NT2/D1 (cell line): ENCODE measurements at regions not wholly inside any gene's neighbourhood (a gene's known extent, or its start where the extent isn't known, plus 50 kb on each side); places are given as distances from the start of the nearest gene placed in this dataset.

Experiments
- YY1 ChIP-seq: IDR thresholded peaks from 2 replicates; pipeline ENCODE4 v1.6.1; 2011; ENCODE audit not compliant: insufficient read length, insufficient read depth
- ZNF274 ChIP-seq: IDR thresholded peaks from 2 replicates; pipeline ENCODE4 v1.6.1; 2011; ENCODE audit warnings: mild to moderate bottlenecking, low read depth, low read length

DNA sequence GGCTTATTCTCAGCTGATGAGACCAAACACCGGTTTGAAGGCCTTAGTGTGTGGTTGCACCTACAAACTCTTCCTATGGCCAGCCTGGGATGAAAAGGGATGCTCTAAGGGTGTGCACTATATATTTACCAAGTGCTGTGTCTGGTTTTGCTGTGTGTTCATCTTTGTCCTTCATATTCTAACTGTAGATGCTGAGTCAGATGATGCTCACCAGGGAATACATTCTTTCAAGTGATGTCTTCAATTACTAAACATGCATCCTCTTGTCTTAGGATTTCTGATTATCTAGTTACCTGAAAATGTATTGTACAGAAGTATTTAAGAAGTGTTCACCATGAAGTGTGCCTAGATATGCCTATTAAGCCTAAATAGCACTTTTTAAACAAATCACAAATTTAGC is 1111.6 kb upstream of the ZEB2 start:
- TF ChIP-seq YY1, result no peak
- no peak for TF ChIP-seq ZNF274
